Type B pancreatic cell (in vitro differentiated cells): ENCODE measurements at regions not wholly inside any gene's neighbourhood (a gene's known extent, or its start where the extent isn't known, plus 50 kb on each side); places are given as distances from the start of the nearest gene placed in this dataset.

ENCODE experiments used
- DNase-seq: peaks from one replicate; pipeline ENCODE4 v3.0.0; 2021; ENCODE audit warnings: mixed read lengths; ENCODE audit not compliant: unreplicated experiment; ENCODE audit errors: extremely low spot score
- H3K27ac Mint-ChIP-seq: 2 replicates; pipeline ENCODE4 v1.8.0; 2021; ENCODE audit warnings: mild to moderate bottlenecking, mixed read lengths
- H3K27me3 Mint-ChIP-seq: 2 replicates; pipeline ENCODE4 v1.8.0; 2021; ENCODE audit warnings: mixed read lengths
- H3K36me3 Mint-ChIP-seq: 2 replicates; pipeline ENCODE4 v1.8.0; 2021; ENCODE audit warnings: mixed read lengths
- H3K4me1 Mint-ChIP-seq: one replicate; pipeline ENCODE4 v1.8.0; 2021; ENCODE audit warnings: mixed read lengths; ENCODE audit not compliant: unreplicated experiment
- H3K4me3 Mint-ChIP-seq: 2 replicates; pipeline ENCODE4 v1.8.0; 2021; ENCODE audit warnings: mild to moderate bottlenecking, mixed read lengths
- H3K9me3 Mint-ChIP-seq: 2 replicates; pipeline ENCODE4 v1.8.0; 2021; ENCODE audit warnings: mixed read lengths
- CTCF ChIP-seq: fragments of 200-600 bp; sonication (generic); conservative IDR thresholded peaks from 2 replicates; pipeline ENCODE4 v1.5.0; 2021; ENCODE audit warnings: antibody characterized with exemption, mild to moderate bottlenecking

DNA sequence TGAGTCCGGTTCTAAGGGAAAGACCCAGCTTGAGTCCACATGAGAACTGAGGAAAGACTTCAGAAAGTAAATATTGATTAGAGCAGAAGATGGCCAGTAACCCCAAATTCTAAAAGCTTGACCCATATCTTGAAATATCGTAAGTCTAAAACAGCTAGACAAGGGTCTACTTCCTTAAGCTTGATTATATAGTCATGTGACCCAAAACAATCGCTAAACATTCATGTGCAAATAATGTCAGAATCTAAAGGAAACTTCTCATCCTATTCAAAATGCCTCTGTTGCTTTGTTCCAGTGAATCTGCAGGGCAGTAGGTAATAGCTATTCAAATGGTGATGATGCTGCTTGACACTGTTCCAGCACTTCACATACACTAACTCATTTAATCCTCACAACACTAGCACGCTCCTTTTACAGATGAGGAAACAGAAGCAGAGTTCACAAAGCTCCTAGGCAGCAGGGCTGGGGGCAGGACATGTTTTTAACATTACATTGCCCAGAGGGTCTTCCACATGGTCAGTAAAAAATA, 52.6 kb downstream of the TCF20 start:
- no peaks in the 10 kb centered on the region for H3K27me3 Mint-ChIP-seq
- TF ChIP-seq CTCF: no peak
- no peak overlapping the region for H3K4me3 Mint-ChIP-seq
- no peak for DNase-seq
- H3K4me1 Mint-ChIP-seq: peaks cover 38% of the 10 kb centered on the region
- no peaks in the 10 kb centered on the region for H3K9me3 Mint-ChIP-seq
- H3K27ac Mint-ChIP-seq: no peak overlapping the region
- peaks cover 10% of the 10 kb centered on the region for H3K36me3 Mint-ChIP-seq

DNA sequence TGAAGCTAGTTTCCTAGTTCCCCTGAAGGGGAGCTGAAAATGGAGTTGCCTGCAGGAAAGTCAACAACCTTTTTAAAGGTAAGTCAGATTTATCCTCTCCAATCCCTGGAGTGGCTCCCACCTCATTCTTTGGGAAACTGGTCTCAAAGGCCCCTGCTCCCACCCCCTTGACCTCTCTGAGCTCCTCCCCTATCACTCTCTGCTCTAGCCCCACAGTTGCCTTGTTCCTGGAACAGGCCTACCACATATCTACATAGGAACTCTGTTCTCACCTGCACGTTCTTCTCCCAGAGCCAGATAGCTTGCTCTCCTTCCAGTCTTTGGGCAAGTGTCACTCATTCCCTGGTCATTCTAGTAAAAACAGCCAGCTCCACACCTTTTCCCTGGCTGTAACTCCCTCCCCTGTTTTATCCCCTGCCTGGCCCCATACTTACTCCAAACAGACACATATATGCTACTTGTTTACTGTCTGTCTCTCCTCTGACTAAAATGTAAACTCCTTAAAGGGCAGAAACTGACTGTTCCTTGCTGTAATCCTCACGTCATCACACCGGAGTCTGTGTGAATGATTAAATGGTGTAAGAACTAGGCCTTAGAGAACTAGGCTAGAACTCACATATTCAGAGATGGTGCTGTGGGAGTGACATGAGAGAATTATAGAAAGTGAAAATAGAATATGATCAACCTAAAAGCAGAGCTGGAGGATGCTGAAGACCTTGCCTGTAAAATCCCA, 53.3 kb downstream of the TCF20 start:
- Mint-ChIP-seq H3K4me1 (peaks cover 33% of the 10 kb centered on the region), H3K36me3 (peaks cover 10% of the 10 kb centered on the region), H3K4me3 (no peak overlapping the region), H3K9me3 (no peaks in the 10 kb centered on the region), H3K27ac (peak overlapping the region; percentile 3), H3K27me3 (no peaks in the 10 kb centered on the region)
- DNase-seq: no peak
- no peak for TF ChIP-seq CTCF

GRCh38 chr22:42214633-42215415, 55.6 kb downstream of the TCF20 start:
- TF ChIP-seq CTCF: no peak
- Mint-ChIP-seq H3K4me3 (peak overlapping the region; percentile 35), H3K27ac (no peak overlapping the region), H3K4me1 (peaks cover 31% of the 10 kb centered on the region), H3K9me3 (no peaks in the 10 kb centered on the region), H3K27me3 (no peaks in the 10 kb centered on the region), H3K36me3 (peaks cover 20% of the 10 kb centered on the region)
- DNase-seq: no peak

DNA sequence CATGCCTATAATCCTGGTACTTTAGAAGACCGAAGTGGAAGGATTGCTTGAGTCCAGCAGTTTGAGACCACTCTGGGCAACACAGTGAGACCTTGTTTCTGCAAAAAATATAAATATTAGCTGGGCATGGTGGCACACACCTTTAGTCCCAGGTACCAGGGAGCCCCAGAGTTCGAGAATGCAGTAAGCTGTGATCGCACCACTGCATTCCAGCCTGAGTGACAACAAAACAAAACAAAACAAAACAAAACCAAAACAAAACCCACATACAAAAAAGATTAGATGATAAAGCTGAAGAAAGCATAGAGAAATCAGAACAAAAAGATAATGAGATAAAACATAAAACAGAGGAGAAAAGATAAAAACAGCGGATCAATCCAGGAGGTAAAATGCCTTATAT, 62.1 kb downstream of the TCF20 start:
- Mint-ChIP-seq H3K4me1 (no peaks in the 10 kb centered on the region), H3K27ac (peak overlapping the region; percentile 2), H3K4me3 (no peak overlapping the region), H3K27me3 (no peaks in the 10 kb centered on the region), H3K9me3 (no peaks in the 10 kb centered on the region), H3K36me3 (peaks cover 33% of the 10 kb centered on the region)
- no peak for TF ChIP-seq CTCF
- DNase-seq: no peak

DNA sequence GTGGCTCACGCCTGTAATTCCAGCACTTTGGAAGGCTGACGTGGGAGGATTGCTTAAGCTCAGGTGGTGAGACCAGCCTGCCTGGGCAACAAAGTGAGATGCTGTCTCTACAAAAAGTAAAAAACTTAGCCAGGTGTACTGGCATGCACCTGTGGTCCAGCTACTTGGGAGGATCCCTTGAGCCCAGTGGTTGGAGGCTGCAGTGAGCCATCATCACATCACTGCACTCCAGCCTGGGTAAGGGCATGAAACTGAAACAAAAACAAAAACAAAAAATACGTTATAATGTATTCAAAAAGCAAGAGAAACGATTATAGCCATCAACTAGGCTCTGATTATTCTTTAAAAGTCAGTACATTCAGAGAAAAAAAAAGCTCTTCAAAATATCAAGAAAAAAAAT, 62.5 kb downstream of the TCF20 start:
- TF ChIP-seq CTCF: no peak
- H3K36me3 Mint-ChIP-seq: peaks cover 35% of the 10 kb centered on the region
- no peak overlapping the region for H3K4me3 Mint-ChIP-seq
- no peaks in the 10 kb centered on the region for H3K4me1 Mint-ChIP-seq
- no peak for DNase-seq
- no peaks in the 10 kb centered on the region for H3K27me3 Mint-ChIP-seq
- H3K9me3 Mint-ChIP-seq: no peaks in the 10 kb centered on the region
- no peak overlapping the region for H3K27ac Mint-ChIP-seq
